ENCODE measurements at regions not wholly inside any gene's neighbourhood (a gene's known extent, or its start where the extent isn't known, plus 50 kb on each side); places are given as distances from the start of the nearest gene placed in this dataset.

GRCh38 chr10:42490368-42490767 is 148.0 kb downstream of the ZNF33B start:
- no peak overlapping the region for H3K4me3 ChIP-seq (ENCODE audit: low read depth, low read length)
- WGBS (ENCODE audit: extremely low coverage, insufficient coverage, insufficient read length): no CpG with 5 or more reads among the region's 1 CpG
- no peak overlapping the region for H2AFZ ChIP-seq (ENCODE audit: insufficient read depth, low read length, poor library complexity)
- H3K4me1 ChIP-seq (ENCODE audit: control insufficient read depth in 1 of 2, insufficient read depth in 2 of 2, low read length in 2 of 2): no peaks in the 10 kb centered on the region
- H3K9me3 ChIP-seq (ENCODE audit: insufficient read depth, low read depth, low read length): peaks cover 17% of the 10 kb centered on the region
- no peaks in the 10 kb centered on the region for H3K79me2 ChIP-seq (ENCODE audit: control insufficient read depth, insufficient read depth, low read length, poor library complexity)
- no peak overlapping the region for H4K12ac ChIP-seq (ENCODE audit: low read depth, low read length)
- H3K27me3 ChIP-seq (ENCODE audit: insufficient read depth, low read length): no peaks in the 10 kb centered on the region
- H3K14ac ChIP-seq (ENCODE audit: low read length): no peak overlapping the region
- no peaks in the 10 kb centered on the region for H3K79me1 ChIP-seq (ENCODE audit: low read length)
- H3K27ac ChIP-seq (ENCODE audit: low read depth, low read length): no peak overlapping the region
- H3K18ac ChIP-seq (ENCODE audit: low read length): no peak overlapping the region
- H2AK5ac ChIP-seq (ENCODE audit: low read length): no peak overlapping the region
- H4K8ac ChIP-seq (ENCODE audit: low read depth, low read length): no peak overlapping the region
- H3K23ac ChIP-seq (ENCODE audit: low read length): no peak overlapping the region
- H3K36me3 ChIP-seq (ENCODE audit: control insufficient read depth in 1 of 2, insufficient read depth in 2 of 2, low read length in 2 of 2): no peaks in the 10 kb centered on the region
- H3K9ac ChIP-seq (ENCODE audit: low read length): no peak overlapping the region
- H3K4me2 ChIP-seq (ENCODE audit: low read length): no peak overlapping the region
- no peak for DNase-seq
- H2BK120ac ChIP-seq (ENCODE audit: insufficient read depth, low read length, poor library complexity): no peak overlapping the region
- no peak overlapping the region for H2BK12ac ChIP-seq (ENCODE audit: low read length)
- no peak overlapping the region for H4K91ac ChIP-seq (ENCODE audit: low read depth, low read length)
- no peak overlapping the region for H2BK5ac ChIP-seq (ENCODE audit: low read depth, low read length, poor library complexity)
- H3K4ac ChIP-seq (ENCODE audit: low read depth, low read length): no peak overlapping the region

DNA sequence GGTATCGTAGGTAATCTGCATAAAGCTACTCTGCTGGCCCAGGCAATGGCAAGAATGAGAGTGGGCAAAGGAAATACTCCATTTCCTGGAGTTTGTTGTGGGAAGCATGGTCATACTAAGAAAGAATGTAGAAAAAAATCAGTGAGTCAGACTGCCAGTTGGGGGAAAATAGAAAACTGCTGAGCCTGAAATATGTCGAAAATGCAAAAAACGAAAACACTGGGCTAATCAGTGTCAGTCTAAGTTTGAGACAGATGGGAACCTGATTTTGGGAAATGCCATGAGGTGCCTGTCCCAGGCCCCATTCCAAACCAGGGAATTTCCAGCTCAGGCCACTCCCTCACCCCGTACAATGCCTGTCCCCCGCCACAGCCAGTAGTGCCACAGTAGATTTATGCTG is 150.0 kb downstream of the ZNF33B start:
- Histone ChIP-seq H4K12ac (ENCODE audit: low read depth, low read length) (no peak overlapping the region), H2BK5ac (ENCODE audit: low read depth, low read length, poor library complexity) (no peak overlapping the region), H4K8ac (ENCODE audit: low read depth, low read length) (no peak overlapping the region), H3K9me3 (ENCODE audit: insufficient read depth, low read depth, low read length) (peaks cover 11% of the 10 kb centered on the region), H3K18ac (ENCODE audit: low read length) (no peak overlapping the region), H3K27me3 (ENCODE audit: insufficient read depth, low read length) (no peaks in the 10 kb centered on the region), H4K91ac (ENCODE audit: low read depth, low read length) (no peak overlapping the region), H2BK120ac (ENCODE audit: insufficient read depth, low read length, poor library complexity) (no peak overlapping the region), H3K23ac (ENCODE audit: low read length) (no peak overlapping the region), H3K79me2 (ENCODE audit: control insufficient read depth, insufficient read depth, low read length, poor library complexity) (no peaks in the 10 kb centered on the region), H2AK5ac (ENCODE audit: low read length) (no peak overlapping the region), H3K27ac (ENCODE audit: low read depth, low read length) (no peak overlapping the region), H2BK12ac (ENCODE audit: low read length) (no peak overlapping the region), H3K4ac (ENCODE audit: low read depth, low read length) (no peak overlapping the region), H3K36me3 (ENCODE audit: control insufficient read depth in 1 of 2, insufficient read depth in 2 of 2, low read length in 2 of 2) (no peaks in the 10 kb centered on the region), H3K9ac (ENCODE audit: low read length) (no peak overlapping the region), H3K4me2 (ENCODE audit: low read length) (no peak overlapping the region), H3K14ac (ENCODE audit: low read length) (no peak overlapping the region), H3K4me1 (ENCODE audit: control insufficient read depth in 1 of 2, insufficient read depth in 2 of 2, low read length in 2 of 2) (no peaks in the 10 kb centered on the region), H3K4me3 (ENCODE audit: low read depth, low read length) (no peak overlapping the region), H3K79me1 (ENCODE audit: low read length) (no peaks in the 10 kb centered on the region), H2AFZ (ENCODE audit: insufficient read depth, low read length, poor library complexity) (no peak overlapping the region)
- DNase-seq: peak; percentile 15 to 72
- WGBS (ENCODE audit: extremely low coverage, insufficient coverage, insufficient read length): no CpG with 5 or more reads among the region's 5 CpGs

DNA sequence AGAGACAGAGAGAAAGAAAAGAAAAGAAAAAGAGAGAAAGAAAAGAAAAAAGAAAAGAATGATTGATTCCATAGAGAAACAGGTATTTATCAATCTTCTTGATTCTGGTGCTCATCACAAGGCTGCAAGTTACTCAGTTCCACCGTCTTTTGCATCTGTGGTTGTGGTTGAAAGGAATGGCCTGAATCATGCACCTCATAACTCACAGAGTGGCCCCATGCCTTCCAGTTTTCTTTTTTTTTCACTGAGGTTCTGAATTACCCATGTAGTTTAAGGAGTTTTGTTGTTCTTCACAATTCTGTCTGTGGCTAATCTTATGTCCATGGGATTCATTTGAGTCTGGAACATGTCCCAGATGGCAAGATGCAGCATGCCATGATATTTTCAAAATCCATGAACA is 156.0 kb downstream of the ZNF33B start:
- no peak overlapping the region for H4K12ac ChIP-seq (ENCODE audit: low read depth, low read length)
- H3K79me1 ChIP-seq (ENCODE audit: low read length): no peaks in the 10 kb centered on the region
- H2BK5ac ChIP-seq (ENCODE audit: low read depth, low read length, poor library complexity): no peak overlapping the region
- no CpG with 5 or more reads among the region's 1 CpG for WGBS (ENCODE audit: extremely low coverage, insufficient coverage, insufficient read length)
- no peaks in the 10 kb centered on the region for H3K27me3 ChIP-seq (ENCODE audit: insufficient read depth, low read length)
- H4K8ac ChIP-seq (ENCODE audit: low read depth, low read length): no peak overlapping the region
- no peaks in the 10 kb centered on the region for H3K4me1 ChIP-seq (ENCODE audit: control insufficient read depth in 1 of 2, insufficient read depth in 2 of 2, low read length in 2 of 2)
- H2AFZ ChIP-seq (ENCODE audit: insufficient read depth, low read length, poor library complexity): no peak overlapping the region
- H3K79me2 ChIP-seq (ENCODE audit: control insufficient read depth, insufficient read depth, low read length, poor library complexity): no peaks in the 10 kb centered on the region
- no peak overlapping the region for H3K4me3 ChIP-seq (ENCODE audit: low read depth, low read length)
- peaks cover 29% of the 10 kb centered on the region for H3K9me3 ChIP-seq (ENCODE audit: insufficient read depth, low read depth, low read length)
- no peak overlapping the region for H2BK12ac ChIP-seq (ENCODE audit: low read length)
- H2BK120ac ChIP-seq (ENCODE audit: insufficient read depth, low read length, poor library complexity): no peak overlapping the region
- H3K23ac ChIP-seq (ENCODE audit: low read length): no peak overlapping the region
- H3K36me3 ChIP-seq (ENCODE audit: control insufficient read depth in 1 of 2, insufficient read depth in 2 of 2, low read length in 2 of 2): no peaks in the 10 kb centered on the region
- no peak for DNase-seq
- no peak overlapping the region for H2AK5ac ChIP-seq (ENCODE audit: low read length)
- no peak overlapping the region for H4K91ac ChIP-seq (ENCODE audit: low read depth, low read length)
- H3K18ac ChIP-seq (ENCODE audit: low read length): no peak overlapping the region
- H3K27ac ChIP-seq (ENCODE audit: low read depth, low read length): no peak overlapping the region
- H3K14ac ChIP-seq (ENCODE audit: low read length): no peak overlapping the region
- H3K9ac ChIP-seq (ENCODE audit: low read length): no peak overlapping the region
- no peak overlapping the region for H3K4ac ChIP-seq (ENCODE audit: low read depth, low read length)
- no peak overlapping the region for H3K4me2 ChIP-seq (ENCODE audit: low read length)

- Histone ChIP-seq H3K18ac (ENCODE audit: low read length) (no peak overlapping the region), H2BK120ac (ENCODE audit: insufficient read depth, low read length, poor library complexity) (no peak overlapping the region), H3K79me2 (ENCODE audit: control insufficient read depth, insufficient read depth, low read length, poor library complexity) (no peaks in the 10 kb centered on the region), H2BK5ac (ENCODE audit: low read depth, low read length, poor library complexity) (no peak overlapping the region), H4K12ac (ENCODE audit: low read depth, low read length) (no peak overlapping the region), H3K4me3 (ENCODE audit: low read depth, low read length) (no peak overlapping the region), H3K23ac (ENCODE audit: low read length) (no peak overlapping the region), H3K4ac (ENCODE audit: low read depth, low read length) (no peak overlapping the region), H3K27ac (ENCODE audit: low read depth, low read length) (no peak overlapping the region), H3K4me2 (ENCODE audit: low read length) (no peak overlapping the region), H3K27me3 (ENCODE audit: insufficient read depth, low read length) (no peaks in the 10 kb centered on the region), H4K8ac (ENCODE audit: low read depth, low read length) (no peak overlapping the region), H3K9me3 (ENCODE audit: insufficient read depth, low read depth, low read length) (peaks cover 36% of the 10 kb centered on the region), H3K9ac (ENCODE audit: low read length) (no peak overlapping the region), H2AK5ac (ENCODE audit: low read length) (no peak overlapping the region), H3K4me1 (ENCODE audit: control insufficient read depth in 1 of 2, insufficient read depth in 2 of 2, low read length in 2 of 2) (no peaks in the 10 kb centered on the region), H2AFZ (ENCODE audit: insufficient read depth, low read length, poor library complexity) (no peak overlapping the region), H2BK12ac (ENCODE audit: low read length) (no peak overlapping the region), H4K91ac (ENCODE audit: low read depth, low read length) (no peak overlapping the region), H3K36me3 (ENCODE audit: control insufficient read depth in 1 of 2, insufficient read depth in 2 of 2, low read length in 2 of 2) (no peaks in the 10 kb centered on the region), H3K79me1 (ENCODE audit: low read length) (no peaks in the 10 kb centered on the region), H3K14ac (ENCODE audit: low read length) (no peak overlapping the region)
- WGBS (ENCODE audit: extremely low coverage, insufficient coverage, insufficient read length): no CpG with 5 or more reads among the region's 1 CpG
- DNase-seq: no peak
Measured at GRCh38 chr10:42479057-42479456, 159.3 kb downstream of the ZNF33B start.

All from trophoblast cell (in vitro differentiated cells and primary cell).